NK-92 treated with Interleukin-12 subunit alpha and Interleukin-12 subunit beta, amount 100 ng/mL, for 24 hours (cell line): ENCODE measurements at regions not wholly inside any gene's neighbourhood (a gene's known extent, or its start where the extent isn't known, plus 50 kb on each side); places are given as distances from the start of the nearest gene placed in this dataset.
"Not testable (repeated sequence)": the region's sequence is repeated elsewhere in the genome, so short reads cannot be mapped to it uniquely, and the experiment has no call there.

Experiments
- DNase-seq: peaks from one replicate; lab custom pipeline; 2025; lab: John Stamatoyannopoulos, UW

- no peak for DNase-seq
Measured at GRCh38 chr16:55072976-55073375, 142.3 kb downstream of the IRX5 start.

GRCh38 chr16:55073830-55074229 is 143.2 kb downstream of the IRX5 start:
- no peak for DNase-seq

- not testable (repeated sequence) for DNase-seq
Measured at GRCh38 chr16:55075208-55075607, 144.5 kb downstream of the IRX5 start.

- DNase-seq, result no peak
Measured at GRCh38 chr16:55076053-55076452, 145.4 kb downstream of the IRX5 start.

- no peak for DNase-seq
Measured at GRCh38 chr16:55077266-55077665, 146.6 kb downstream of the IRX5 start.

- DNase-seq, result no peak
Measured at GRCh38 chr16:55078153-55078552, 147.5 kb downstream of the IRX5 start.

GRCh38 chr16:55078699-55079410 is 148.2 kb downstream of the IRX5 start:
- no peak for DNase-seq

GRCh38 chr16:55081622-55082590 is 151.2 kb downstream of the IRX5 start:
- DNase-seq, result no peak

GRCh38 chr16:55082591-55082976 is 151.9 kb downstream of the IRX5 start:
- no peak for DNase-seq

- no peak for DNase-seq
Measured at GRCh38 chr16:55083052-55083451, 152.4 kb downstream of the IRX5 start.

- DNase-seq, result no peak
Measured at GRCh38 chr16:55088098-55088497, 157.4 kb downstream of the IRX5 start.

- no peak for DNase-seq
Measured at GRCh38 chr16:55089600-55089999, 158.9 kb downstream of the IRX5 start.

- DNase-seq, result no peak
Measured at GRCh38 chr16:55091213-55091870, 160.7 kb downstream of the IRX5 start.

GRCh38 chr16:55091871-55092230 is 161.2 kb downstream of the IRX5 start:
- DNase-seq, result no peak

- peak; percentile 67 for DNase-seq
Measured at GRCh38 chr16:55100100-55100499, 169.4 kb downstream of the IRX5 start.

- DNase-seq, result no peak
Measured at GRCh38 chr16:55101026-55101425, 170.4 kb downstream of the IRX5 start.

GRCh38 chr16:55102077-55102476 is 171.4 kb downstream of the IRX5 start:
- DNase-seq, result no peak

- DNase-seq, result no peak
Measured at GRCh38 chr16:55102531-55102930, 171.9 kb downstream of the IRX5 start.

- DNase-seq, result no peak
Measured at GRCh38 chr16:55107851-55108250, 177.2 kb downstream of the IRX5 start.

GRCh38 chr16:55113210-55113609 is 182.5 kb downstream of the IRX5 start:
- no peak for DNase-seq

GRCh38 chr16:55115506-55115905 is 184.8 kb downstream of the IRX5 start:
- DNase-seq, result no peak

- no peak for DNase-seq
Measured at GRCh38 chr16:55116165-55116920, 185.7 kb downstream of the IRX5 start.
